ENCODE measurements at regions not wholly inside any gene's neighbourhood (a gene's known extent, or its start where the extent isn't known, plus 50 kb on each side); places are given as distances from the start of the nearest gene placed in this dataset.

DNA sequence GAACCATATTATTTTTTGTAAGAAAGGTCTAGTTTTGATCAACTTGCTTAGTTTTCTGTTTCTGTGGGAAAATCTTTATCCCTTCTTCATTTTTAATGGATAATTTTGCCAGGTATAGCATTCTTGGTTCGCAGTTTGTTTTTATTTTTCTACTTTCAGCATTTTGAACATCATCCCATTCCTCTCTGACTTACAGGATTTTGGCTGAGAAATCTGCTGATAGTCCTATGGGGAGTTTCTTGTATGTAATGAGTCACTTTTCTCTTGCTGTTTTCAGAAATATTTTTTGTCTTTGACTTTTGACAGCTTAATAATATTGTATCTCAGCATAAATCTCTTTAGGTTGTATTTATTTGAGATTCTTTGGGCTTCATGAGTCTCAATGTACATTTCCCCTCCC, 389.1 kb downstream of the PBX1 start:
- no peak for DNase-seq (ENCODE audit: low spot score)

DNA sequence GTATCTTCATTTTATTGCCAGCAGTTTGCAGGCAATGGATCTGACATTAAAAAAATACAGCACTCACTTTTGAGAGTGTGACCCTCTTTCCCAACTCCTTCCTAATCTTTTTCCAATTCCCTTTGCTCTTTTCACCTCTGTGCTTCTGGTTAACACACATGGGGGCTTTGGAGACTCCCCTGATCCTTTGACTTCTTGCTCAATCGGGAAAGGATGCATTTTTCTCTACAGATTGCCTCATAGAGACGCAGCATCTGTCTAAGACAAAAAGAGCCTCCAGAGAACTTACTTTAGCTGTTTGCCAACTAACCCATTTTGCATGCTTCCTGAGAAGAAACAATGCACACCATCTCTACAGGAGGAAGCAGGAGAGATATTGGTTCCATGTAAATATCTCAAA, 378.3 kb downstream of the PBX1 start:
- no peak for DNase-seq (ENCODE audit: low spot score)

DNA sequence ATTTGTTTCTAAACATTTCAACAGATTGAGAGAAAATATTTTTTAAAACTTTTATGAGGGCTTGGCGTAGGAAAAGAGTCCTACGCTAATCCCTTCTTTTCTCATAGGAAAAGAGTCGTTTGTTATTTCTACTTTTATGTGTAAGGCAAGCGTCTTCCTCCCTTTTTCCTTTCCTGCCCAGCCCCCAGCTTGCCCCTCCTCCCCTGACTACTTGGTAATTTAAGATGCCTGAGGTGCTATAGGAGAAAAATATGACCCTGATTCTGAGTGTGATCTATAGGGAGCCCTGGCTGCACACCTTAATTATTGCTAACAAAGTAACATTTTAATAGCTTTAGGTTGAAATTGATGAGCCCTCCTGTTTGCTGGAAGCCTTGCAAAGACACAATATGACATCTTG, 373.6 kb downstream of the PBX1 start:
- no peak for DNase-seq (ENCODE audit: low spot score)

DNA sequence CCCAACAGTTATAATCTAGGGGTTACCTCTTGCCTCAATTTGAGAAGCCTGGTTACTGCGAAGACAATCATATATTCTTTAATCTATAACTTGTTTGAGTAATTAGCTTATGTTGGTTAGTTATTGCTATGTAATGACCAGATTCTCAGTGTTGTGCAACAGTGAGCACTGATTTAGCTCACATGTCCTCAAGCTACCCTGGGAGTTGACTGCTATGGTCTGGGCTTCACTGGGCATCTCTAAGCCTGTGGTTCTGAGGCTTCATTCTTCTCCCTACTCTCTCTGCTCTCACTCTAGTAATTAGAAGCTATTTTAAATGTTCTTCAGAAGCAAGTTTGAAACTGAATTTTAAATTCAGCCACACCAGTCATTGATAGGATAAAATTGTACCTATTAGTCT, 371.8 kb downstream of the PBX1 start:
- no peak for DNase-seq (ENCODE audit: low spot score)

DNA sequence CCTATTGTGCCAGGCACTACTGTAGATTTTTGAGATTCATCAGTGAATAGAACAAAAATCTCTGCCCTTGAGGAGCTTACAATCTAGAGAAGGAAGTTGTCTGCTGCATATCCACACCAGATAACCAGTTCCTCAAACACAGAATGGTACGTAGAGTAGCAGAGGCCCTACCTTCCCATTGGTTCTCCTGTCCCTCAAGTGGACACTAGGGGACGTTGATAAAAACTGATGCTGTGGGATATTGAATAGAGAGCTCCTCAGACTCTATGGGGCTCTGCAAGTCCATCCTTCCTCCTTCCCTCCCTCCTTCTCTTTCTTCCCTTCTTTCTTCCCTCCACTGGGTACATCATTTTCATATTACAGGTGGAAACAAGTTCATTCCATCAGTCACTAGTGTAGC, 371.3 kb downstream of the PBX1 start:
- DNase-seq (ENCODE audit: low spot score): no peak

DNA sequence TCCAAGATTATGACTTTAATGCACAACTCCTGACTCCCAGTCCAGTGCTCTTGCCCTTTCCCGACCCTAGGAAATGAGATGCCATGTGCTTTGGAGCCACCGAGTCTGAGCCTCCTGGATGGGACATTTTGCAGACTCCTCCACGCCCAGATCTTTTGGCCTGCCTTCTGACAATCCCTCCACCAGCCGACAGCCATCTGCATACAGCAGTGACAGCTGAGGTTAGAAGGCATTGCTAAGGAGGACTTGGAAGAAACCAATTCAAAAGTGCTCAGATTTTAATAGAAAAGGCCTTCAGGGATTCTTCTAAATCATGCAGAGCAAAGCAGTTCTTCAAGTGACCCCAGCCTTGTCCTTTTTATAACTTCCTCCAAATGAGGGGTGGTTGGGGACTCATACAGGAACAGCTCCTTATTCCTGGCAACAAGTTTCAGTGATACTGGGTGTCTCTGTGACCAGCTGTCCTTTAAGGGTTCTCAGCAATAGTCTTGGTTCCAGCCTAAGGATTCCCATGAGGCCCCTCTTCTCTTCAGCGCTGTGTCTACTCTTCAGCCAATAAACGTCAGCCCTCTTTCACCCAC, 369.3 kb downstream of the PBX1 start:
- DNase-seq (ENCODE audit: low spot score): no peak

DNA sequence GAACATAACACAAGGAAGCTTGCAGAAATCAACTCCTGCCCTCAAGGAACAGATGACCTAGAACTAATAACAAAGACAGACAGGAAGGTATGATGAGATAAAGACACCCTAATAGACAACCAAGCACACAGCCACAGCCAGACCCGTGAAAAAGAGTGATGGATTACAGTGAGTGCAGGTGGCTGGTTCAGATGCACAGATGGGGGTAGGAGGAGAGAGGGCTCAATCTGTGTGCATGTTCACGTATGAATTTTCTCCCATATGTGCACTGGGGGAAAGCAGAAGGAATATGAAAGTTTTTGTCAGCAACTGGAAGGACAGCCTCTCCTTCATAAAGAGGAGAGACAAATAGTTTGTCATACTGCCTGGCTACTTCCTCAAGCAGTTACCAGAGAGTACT, 367.1 kb downstream of the PBX1 start:
- no peak for DNase-seq (ENCODE audit: low spot score)

DNA sequence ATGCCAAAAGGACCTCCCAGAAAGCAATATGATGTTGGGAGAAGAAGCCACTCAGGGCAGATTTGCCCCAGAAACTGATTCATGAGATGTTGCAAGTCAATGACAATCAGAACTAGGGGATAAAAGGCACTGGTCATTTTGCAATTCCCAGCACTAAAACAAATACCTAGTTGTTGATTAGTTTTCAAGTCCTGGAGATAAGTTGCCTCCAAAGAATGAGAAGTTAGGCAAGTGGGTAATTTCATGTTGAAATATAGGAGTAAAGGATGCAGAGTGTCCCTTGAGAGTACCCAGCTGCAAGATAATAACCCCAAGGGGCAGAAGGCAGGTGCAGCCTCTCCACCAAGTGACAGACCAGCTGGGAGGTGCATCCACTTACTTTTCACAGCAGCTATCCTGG, 363.6 kb downstream of the PBX1 start:
- DNase-seq (ENCODE audit: low spot score): no peak

DNA sequence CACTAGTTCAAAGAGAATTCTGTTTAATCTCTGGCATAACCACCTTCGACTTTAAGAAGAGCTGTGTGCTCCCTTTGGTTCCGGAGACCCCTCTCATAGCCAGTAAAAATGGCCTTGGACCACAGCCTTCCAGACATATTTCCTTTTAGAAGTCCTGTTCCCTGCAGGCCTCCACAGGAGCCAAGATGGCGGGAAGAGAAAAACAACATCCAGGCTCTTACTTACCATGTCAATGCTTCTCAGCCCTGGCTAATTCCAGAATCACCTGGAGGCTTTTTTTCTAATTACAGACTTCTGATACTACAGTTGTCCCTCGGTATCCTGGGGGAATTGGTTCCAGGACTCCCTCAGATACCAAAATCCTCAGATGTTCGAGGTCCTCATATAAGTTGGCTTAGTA, 362.5 kb downstream of the PBX1 start:
- DNase-seq (ENCODE audit: low spot score): no peak

DNA sequence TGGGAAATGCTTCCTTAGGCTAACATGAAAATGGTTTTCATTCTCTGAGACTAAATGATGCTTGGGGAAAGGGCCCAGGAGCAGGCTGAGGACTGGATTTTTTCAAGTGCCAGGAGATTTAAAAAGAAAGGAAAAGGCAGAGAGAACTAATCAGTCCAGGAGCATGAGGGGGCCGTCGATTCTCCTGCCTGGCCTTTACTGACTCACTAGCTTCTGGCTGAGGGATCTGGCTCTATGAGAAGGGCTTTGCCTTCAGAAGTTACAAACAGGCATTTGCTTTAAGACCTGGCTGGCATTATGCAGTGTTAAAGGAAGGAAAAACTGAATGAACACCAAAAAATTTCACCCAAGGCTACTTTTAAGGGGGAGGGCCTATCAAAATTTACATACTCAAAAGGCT, 359.2 kb downstream of the PBX1 start:
- no peak for DNase-seq (ENCODE audit: low spot score)

DNA sequence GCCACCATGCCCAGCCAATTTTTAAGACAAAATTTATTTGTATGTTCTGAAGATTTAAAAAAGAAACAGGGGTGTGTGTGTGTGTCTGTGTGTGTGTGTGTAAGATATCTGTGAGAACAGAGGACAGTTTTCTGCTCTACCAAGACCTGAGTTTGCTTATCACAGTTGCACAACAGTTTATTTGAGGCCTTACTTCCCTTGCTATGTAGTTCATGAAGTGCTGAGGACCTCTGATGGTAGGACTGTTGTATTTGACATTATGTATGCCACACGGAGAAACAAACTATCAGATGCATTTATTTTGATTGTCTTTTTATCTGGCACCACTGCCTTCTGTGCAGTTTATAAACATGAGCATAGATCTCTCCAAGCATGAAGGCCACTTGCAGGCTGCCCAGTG, 355.2 kb downstream of the PBX1 start:
- DNase-seq (ENCODE audit: low spot score): no peak

DNA sequence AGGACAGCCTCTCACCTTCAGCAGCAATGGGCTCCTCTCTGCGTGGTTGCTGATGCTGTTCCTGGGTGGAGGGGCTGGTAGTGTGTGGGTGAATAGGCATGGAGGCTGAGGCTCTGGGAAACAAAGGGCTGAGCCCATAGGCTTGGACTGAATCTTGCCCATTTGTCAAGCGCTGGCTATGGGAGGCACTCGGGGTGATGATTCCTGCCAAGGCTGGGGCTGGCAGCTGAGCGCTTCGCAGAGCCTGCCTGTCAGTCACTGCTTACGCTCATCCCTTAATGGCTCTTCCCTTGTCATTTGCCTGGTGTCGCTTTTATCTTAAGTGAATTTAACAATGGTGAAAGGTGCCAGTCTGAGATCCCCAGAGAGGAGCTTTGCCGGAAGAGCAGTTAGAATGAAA, 353.3 kb downstream of the PBX1 start:
- no peak for DNase-seq (ENCODE audit: low spot score)

DNA sequence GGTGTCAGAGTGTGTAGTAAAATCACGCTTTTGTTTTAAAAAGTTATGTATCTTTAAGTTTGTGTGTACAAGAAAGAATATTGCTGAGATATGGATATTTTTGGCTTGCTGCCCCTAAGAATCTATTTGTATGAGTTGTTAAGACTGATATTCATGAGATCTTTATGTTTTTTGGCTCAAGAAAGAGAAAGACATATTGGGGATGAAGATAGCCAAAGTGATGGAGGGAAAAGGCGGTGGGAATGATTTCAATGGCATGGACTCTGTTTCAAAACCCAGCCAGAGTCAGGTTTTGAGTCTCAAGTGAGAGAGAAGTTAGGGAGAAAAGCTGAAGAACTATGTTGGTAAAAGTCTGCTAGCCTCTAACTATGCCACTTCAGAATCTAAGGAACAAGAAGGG, 351.7 kb downstream of the PBX1 start:
- no peak for DNase-seq (ENCODE audit: low spot score)

DNA sequence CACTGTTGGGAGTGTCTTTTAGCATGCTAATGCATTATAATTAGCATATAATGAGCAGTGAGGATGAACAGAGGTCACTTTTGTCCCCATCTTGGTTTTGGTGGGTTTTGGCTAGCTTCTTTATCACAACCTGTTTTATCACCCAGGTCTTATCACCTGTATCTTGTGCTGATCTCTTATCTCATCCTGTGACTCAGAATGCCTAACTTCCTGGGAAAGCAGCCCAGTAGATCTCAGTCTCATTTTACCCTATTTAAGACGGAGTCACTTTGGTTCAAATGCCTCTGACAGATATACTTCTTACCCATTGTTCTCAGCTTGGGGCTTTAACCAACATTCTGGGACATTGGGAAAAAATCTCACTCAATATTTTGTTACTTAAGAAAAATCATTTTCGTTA, 348.7 kb downstream of the PBX1 start:
- DNase-seq (ENCODE audit: low spot score): no peak

DNA sequence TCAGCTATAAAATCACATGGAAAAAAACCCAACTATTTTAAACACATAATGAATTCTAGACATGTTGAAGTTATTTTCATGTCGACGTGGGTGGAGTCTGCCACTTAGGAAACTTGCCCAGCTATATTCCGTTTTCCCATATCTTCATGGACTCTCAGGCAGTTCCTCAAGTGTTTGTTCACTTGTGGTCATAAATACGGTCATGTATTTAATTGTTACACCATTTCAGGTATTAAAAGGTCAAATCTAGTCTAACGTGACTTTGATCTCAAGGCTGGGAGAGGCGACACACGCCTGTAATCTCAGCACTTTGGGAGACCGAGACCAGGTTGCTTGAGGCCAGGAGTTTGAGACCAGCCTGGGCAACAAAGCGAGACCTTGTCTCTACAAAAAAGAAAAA, 346.9 kb downstream of the PBX1 start:
- DNase-seq (ENCODE audit: low spot score): no peak

DNA sequence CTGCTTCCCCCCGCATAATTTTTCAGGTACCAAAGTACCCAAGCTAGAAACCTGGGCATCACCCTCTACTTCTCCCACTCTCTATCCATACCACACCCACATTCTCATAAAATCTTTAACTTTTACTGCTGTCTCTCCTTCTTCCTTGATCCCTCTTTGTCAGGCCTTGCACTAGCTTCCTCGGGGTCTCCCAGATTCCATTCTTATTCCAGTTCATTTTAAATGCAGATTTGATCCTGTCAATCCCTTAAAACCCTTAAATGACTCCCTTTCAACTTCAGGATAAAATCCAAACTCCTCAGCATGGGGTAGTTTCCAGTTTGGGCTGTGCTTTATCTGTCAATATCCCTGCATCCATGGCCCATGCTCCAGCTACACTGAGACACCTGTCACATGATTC, 343.5 kb downstream of the PBX1 start:
- no peak for DNase-seq (ENCODE audit: low spot score)
